ENCODE measurements at regions not wholly inside any gene's neighbourhood (a gene's known extent, or its start where the extent isn't known, plus 50 kb on each side); places are given as distances from the start of the nearest gene placed in this dataset.

DNA sequence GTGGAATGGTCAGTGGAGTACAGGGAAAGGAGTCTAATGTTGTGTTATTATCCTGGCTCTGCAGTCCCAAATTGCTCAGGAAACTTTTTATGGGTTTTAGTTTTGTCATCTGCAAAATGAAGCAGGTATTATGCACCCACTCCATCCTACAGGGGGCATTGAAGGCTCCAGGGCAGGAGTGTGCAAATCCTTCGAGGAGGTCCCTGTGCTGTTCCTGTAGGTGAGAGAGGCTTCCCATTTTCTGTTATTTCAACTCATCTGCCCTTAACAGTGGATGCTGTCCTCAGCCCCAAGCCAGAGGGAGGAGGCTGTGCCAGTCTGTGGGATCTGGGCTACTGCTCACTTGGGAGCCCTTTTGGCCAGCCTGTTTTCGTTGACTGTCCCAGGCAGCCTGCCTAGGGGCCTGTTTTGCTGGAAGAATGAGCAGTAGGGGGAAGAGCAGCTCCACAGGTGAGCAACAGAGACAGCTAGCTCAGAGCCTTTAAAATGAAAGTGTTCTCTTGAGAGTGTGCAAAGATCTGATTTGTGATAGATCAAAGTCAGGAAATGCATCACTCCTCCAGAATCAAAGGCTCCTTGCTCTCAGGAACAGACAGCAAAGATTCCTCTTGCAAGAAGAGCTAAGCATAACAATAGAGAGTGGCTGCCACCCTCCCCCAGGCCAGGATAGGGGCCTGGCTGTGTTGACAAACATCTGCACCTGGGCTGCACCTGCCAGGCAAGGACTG is 317.6 kb upstream of the PROX1 start:
- H3K36me3 ChIP-seq = no peaks in the 10 kb centered on the region
- H3K9me3 ChIP-seq = no peaks in the 10 kb centered on the region
- no peaks in the 10 kb centered on the region for H3K4me1 ChIP-seq
- intact Hi-C loops (cut with DNase I; ENCODE audit: low total_unique reads) = no loop called here
- no peak overlapping the region for H3K4me3 ChIP-seq
- H3K27ac ChIP-seq = no peak overlapping the region
- no peak for DNase-seq
- no peaks in the 10 kb centered on the region for H3K27me3 ChIP-seq (replicated peaks in 1 of 7)
- no peak for TF ChIP-seq POLR2AphosphoS5 (IDR thresholded peaks at IDR 0.05)
- TF ChIP-seq, protein P1, sequence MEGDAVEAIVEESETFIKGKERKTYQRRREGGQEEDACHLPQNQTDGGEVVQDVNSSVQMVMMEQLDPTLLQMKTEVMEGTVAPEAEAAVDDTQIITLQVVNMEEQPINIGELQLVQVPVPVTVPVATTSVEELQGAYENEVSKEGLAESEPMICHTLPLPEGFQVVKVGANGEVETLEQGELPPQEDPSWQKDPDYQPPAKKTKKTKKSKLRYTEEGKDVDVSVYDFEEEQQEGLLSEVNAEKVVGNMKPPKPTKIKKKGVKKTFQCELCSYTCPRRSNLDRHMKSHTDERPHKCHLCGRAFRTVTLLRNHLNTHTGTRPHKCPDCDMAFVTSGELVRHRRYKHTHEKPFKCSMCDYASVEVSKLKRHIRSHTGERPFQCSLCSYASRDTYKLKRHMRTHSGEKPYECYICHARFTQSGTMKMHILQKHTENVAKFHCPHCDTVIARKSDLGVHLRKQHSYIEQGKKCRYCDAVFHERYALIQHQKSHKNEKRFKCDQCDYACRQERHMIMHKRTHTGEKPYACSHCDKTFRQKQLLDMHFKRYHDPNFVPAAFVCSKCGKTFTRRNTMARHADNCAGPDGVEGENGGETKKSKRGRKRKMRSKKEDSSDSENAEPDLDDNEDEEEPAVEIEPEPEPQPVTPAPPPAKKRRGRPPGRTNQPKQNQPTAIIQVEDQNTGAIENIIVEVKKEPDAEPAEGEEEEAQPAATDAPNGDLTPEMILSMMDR (IDR thresholded peaks at IDR 0.05 in 8 of 11, conservative IDR thresholded peaks at IDR 0.05 in 3 of 11) = no peak
- no peak for TF ChIP-seq POLR2A (IDR thresholded peaks at IDR 0.05)
- 27 to 57% (median 49%) methylated on average over 2 of the region's 2 CpGs for WGBS, 5 donors

DNA sequence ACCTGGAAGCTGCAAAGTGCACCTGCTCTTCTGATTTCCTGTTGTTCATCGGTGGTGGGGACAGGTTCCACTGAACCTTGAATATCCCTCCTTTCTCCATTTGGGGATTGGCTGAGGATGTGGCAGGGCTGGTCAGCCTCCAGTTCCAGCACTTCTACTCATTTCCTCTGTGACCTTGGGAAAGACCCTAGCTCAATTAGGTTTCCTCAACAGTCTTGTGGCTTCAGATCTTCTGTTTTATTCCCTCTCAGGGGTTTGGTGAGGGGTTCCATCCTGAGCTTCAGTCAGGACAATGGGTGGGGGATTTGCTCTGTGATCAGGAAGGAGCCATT is 317.1 kb upstream of the PROX1 start:
- Histone ChIP-seq H3K4me3 (no peak overlapping the region), H3K27ac (no peak overlapping the region), H3K27me3 (replicated peaks in 1 of 7) (no peaks in the 10 kb centered on the region), H3K36me3 (no peaks in the 10 kb centered on the region), H3K9me3 (no peaks in the 10 kb centered on the region), H3K4me1 (no peaks in the 10 kb centered on the region)
- TF ChIP-seq, protein P1 (IDR thresholded peaks at IDR 0.05 in 8 of 11, conservative IDR thresholded peaks at IDR 0.05 in 3 of 11) = no peak
- no peak for TF ChIP-seq POLR2A (IDR thresholded peaks at IDR 0.05)
- TF ChIP-seq POLR2AphosphoS5 (IDR thresholded peaks at IDR 0.05) = no peak
- 11 to 64% (median 42%) methylated on average over 1 of the region's 1 CpG for WGBS, 5 donors
- intact Hi-C loops (cut with DNase I; ENCODE audit: low total_unique reads) = no loop called here
- DNase-seq = no peak

DNA sequence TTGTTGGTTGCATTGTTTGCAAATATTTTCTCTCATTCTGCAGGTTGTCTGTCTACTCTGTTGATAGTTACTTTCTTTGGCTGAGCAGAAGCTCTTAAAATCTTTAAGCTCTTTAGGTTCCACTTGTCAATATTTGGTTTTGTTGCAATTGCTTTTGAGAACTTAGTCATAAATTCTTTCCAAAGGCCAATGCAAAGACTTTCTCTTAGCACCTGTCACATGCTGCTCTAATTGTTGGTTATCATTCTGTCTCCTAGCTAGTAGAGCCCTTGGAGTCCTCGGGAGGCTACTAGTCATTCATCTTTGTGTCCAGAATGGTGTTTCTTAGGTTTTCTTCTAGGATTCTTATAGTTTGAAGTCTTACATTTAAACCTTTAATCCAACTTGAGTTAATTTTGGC is 312.7 kb upstream of the PROX1 start:
- Histone ChIP-seq H3K27me3 (replicated peaks in 1 of 7) (no peaks in the 10 kb centered on the region), H3K27ac (no peak overlapping the region), H3K4me1 (no peaks in the 10 kb centered on the region), H3K4me3 (no peak overlapping the region), H3K9me3 (no peaks in the 10 kb centered on the region), H3K36me3 (no peaks in the 10 kb centered on the region)
- DNase-seq = no peak
- WGBS, 5 donors = 80 to 100% (median 86%) methylated on average over 1 of the region's 1 CpG
- TF ChIP-seq, protein P1 (IDR thresholded peaks at IDR 0.05 in 8 of 11, conservative IDR thresholded peaks at IDR 0.05 in 3 of 11) = no peak
- no peak for TF ChIP-seq POLR2A (IDR thresholded peaks at IDR 0.05)
- TF ChIP-seq POLR2AphosphoS5 (IDR thresholded peaks at IDR 0.05) = no peak
- intact Hi-C loops (cut with DNase I; ENCODE audit: low total_unique reads) = no loop called here

DNA sequence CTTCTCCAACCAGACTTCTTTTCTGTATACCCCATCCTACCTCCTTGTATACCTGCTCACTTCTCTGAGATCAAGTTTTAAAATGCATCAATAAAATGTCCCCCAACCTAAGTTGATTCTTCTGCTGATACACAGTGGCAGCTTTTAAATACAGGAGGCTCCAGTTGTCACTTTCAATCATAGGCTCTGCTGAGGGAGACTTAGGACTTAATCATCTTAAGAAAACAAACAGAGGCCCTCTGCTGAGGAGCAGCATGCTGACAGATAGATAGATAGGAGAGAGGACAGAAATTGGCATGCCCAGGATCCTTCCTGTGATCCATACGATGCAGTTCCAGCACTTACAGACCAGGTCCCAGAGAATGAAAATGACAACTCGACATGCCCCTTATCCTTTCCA is 311.0 kb upstream of the PROX1 start:
- DNase-seq = no peak
- TF ChIP-seq POLR2A (IDR thresholded peaks at IDR 0.05) (no peak), POLR2AphosphoS5 (IDR thresholded peaks at IDR 0.05) (no peak)
- TF ChIP-seq, protein P1 (IDR thresholded peaks at IDR 0.05 in 8 of 11, conservative IDR thresholded peaks at IDR 0.05 in 3 of 11) = no peak
- no peak overlapping the region for H3K4me3 ChIP-seq
- 65 to 82% (median 75%) methylated on average over 2 of the region's 2 CpGs for WGBS, 5 donors
- H3K27me3 ChIP-seq (replicated peaks in 1 of 7) = no peaks in the 10 kb centered on the region
- no peaks in the 10 kb centered on the region for H3K36me3 ChIP-seq
- intact Hi-C loops (cut with DNase I; ENCODE audit: low total_unique reads) = no loop called here
- no peaks in the 10 kb centered on the region for H3K4me1 ChIP-seq
- H3K27ac ChIP-seq = no peak overlapping the region
- no peaks in the 10 kb centered on the region for H3K9me3 ChIP-seq
